HG03442 (cell line): ENCODE measurements at regions not wholly inside any gene's neighbourhood (a gene's known extent, or its start where the extent isn't known, plus 50 kb on each side); places are given as distances from the start of the nearest gene placed in this dataset.
"Not testable (repeated sequence)": the region's sequence is repeated elsewhere in the genome, so short reads cannot be mapped to it uniquely, and the experiment has no call there.

ENCODE experiments used
- ATAC-seq: cut with Tn5 transposase; IDR thresholded peaks from one replicate; pipeline ENCODE4 v1.9.1; 2021; ENCODE audit warnings: mild to moderate bottlenecking, moderate library complexity; ENCODE audit not compliant: unreplicated experiment

- no peak for ATAC-seq
These were observed 421.2 kb upstream of the TENM3 start for GRCh38 chr4:181822005-181822375.

GRCh38 chr4:181823183-181823582, 420.0 kb upstream of the TENM3 start:
- no peak for ATAC-seq

GRCh38 chr4:181823645-181824044, 419.6 kb upstream of the TENM3 start:
- no peak for ATAC-seq

- ATAC-seq: no peak
These were observed 417.6 kb upstream of the TENM3 start for GRCh38 chr4:181825564-181825963.

GRCh38 chr4:181827246-181827645, 416.0 kb upstream of the TENM3 start:
- ATAC-seq: no peak

- ATAC-seq: peak; percentile 72
These were observed 412.7 kb upstream of the TENM3 start for GRCh38 chr4:181830404-181831035.

GRCh38 chr4:181834071-181834470, 409.1 kb upstream of the TENM3 start:
- ATAC-seq: no peak

GRCh38 chr4:181835348-181835747, 407.9 kb upstream of the TENM3 start:
- ATAC-seq: no peak

GRCh38 chr4:181838253-181838652, 404.9 kb upstream of the TENM3 start:
- no peak for ATAC-seq

GRCh38 chr4:181843797-181844196, 399.4 kb upstream of the TENM3 start:
- ATAC-seq: not testable (repeated sequence)

GRCh38 chr4:181845617-181846016, 397.6 kb upstream of the TENM3 start:
- ATAC-seq: no peak

- no peak for ATAC-seq
These were observed 396.3 kb upstream of the TENM3 start for GRCh38 chr4:181846934-181847333.

GRCh38 chr4:181848357-181848756, 394.8 kb upstream of the TENM3 start:
- ATAC-seq: no peak

- no peak for ATAC-seq
These were observed 393.7 kb upstream of the TENM3 start for GRCh38 chr4:181849472-181849871.

GRCh38 chr4:181853881-181854511, 389.2 kb upstream of the TENM3 start:
- no peak for ATAC-seq

GRCh38 chr4:181855307-181855706, 387.9 kb upstream of the TENM3 start:
- ATAC-seq: no peak

- ATAC-seq: not testable (repeated sequence)
These were observed 385.7 kb upstream of the TENM3 start for GRCh38 chr4:181857471-181857870.

GRCh38 chr4:181858741-181859140, 384.5 kb upstream of the TENM3 start:
- ATAC-seq: no peak

GRCh38 chr4:181859439-181859838, 383.8 kb upstream of the TENM3 start:
- no peak for ATAC-seq

- ATAC-seq: no peak
These were observed 383.0 kb upstream of the TENM3 start for GRCh38 chr4:181860157-181860556.

GRCh38 chr4:181860668-181861067, 382.5 kb upstream of the TENM3 start:
- no peak for ATAC-seq

- no peak for ATAC-seq
These were observed 379.3 kb upstream of the TENM3 start for GRCh38 chr4:181863856-181864255.

GRCh38 chr4:181870326-181870725, 372.9 kb upstream of the TENM3 start:
- no peak for ATAC-seq
